ENCODE measurements at regions not wholly inside any gene's neighbourhood (a gene's known extent, or its start where the extent isn't known, plus 50 kb on each side); places are given as distances from the start of the nearest gene placed in this dataset.

- Histone ChIP-seq H3K4me1 (ENCODE audit: control insufficient read depth, insufficient read depth, low read length, unreplicated experiment) (no peaks in the 10 kb centered on the region), H3K4me3 (ENCODE audit: low read depth, low read length) (no peak overlapping the region), H3K36me3 (ENCODE audit: insufficient read depth, low read length) (no peaks in the 10 kb centered on the region), H3K27ac (ENCODE audit: low read depth, low read length) (no peak overlapping the region), H3K27me3 (ENCODE audit: insufficient read depth, low read length) (no peaks in the 10 kb centered on the region), H3K79me2 (ENCODE audit: control insufficient read depth, insufficient read depth, low read length, unreplicated experiment) (no peaks in the 10 kb centered on the region), H2AFZ (ENCODE audit: low read length, unreplicated experiment) (no peak overlapping the region)
Observed at GRCh38 chr13:74709226-74709625, 575.0 kb upstream of the KLF12 start.

- H3K27me3 ChIP-seq (ENCODE audit: insufficient read depth, low read length), result no peaks in the 10 kb centered on the region
- no peak overlapping the region for H3K4me3 ChIP-seq (ENCODE audit: low read depth, low read length)
- no peaks in the 10 kb centered on the region for H3K4me1 ChIP-seq (ENCODE audit: control insufficient read depth, insufficient read depth, low read length, unreplicated experiment)
- H3K36me3 ChIP-seq (ENCODE audit: insufficient read depth, low read length), result no peaks in the 10 kb centered on the region
- H2AFZ ChIP-seq (ENCODE audit: low read length, unreplicated experiment), result no peak overlapping the region
- H3K27ac ChIP-seq (ENCODE audit: low read depth, low read length), result no peak overlapping the region
- H3K79me2 ChIP-seq (ENCODE audit: control insufficient read depth, insufficient read depth, low read length, unreplicated experiment), result no peaks in the 10 kb centered on the region
Observed at GRCh38 chr13:74708629-74709028, 574.4 kb upstream of the KLF12 start.

- H3K27ac ChIP-seq (ENCODE audit: low read depth, low read length), result no peak overlapping the region
- H3K27me3 ChIP-seq (ENCODE audit: insufficient read depth, low read length), result no peaks in the 10 kb centered on the region
- no peak overlapping the region for H2AFZ ChIP-seq (ENCODE audit: low read length, unreplicated experiment)
- no peaks in the 10 kb centered on the region for H3K4me1 ChIP-seq (ENCODE audit: control insufficient read depth, insufficient read depth, low read length, unreplicated experiment)
- no peak overlapping the region for H3K4me3 ChIP-seq (ENCODE audit: low read depth, low read length)
- no peaks in the 10 kb centered on the region for H3K36me3 ChIP-seq (ENCODE audit: insufficient read depth, low read length)
- no peaks in the 10 kb centered on the region for H3K79me2 ChIP-seq (ENCODE audit: control insufficient read depth, insufficient read depth, low read length, unreplicated experiment)
Observed at GRCh38 chr13:74707291-74707690, 573.1 kb upstream of the KLF12 start.

- H3K36me3 ChIP-seq (ENCODE audit: insufficient read depth, low read length), result no peaks in the 10 kb centered on the region
- H3K4me3 ChIP-seq (ENCODE audit: low read depth, low read length), result no peak overlapping the region
- no peak overlapping the region for H3K27ac ChIP-seq (ENCODE audit: low read depth, low read length)
- H3K79me2 ChIP-seq (ENCODE audit: control insufficient read depth, insufficient read depth, low read length, unreplicated experiment), result no peaks in the 10 kb centered on the region
- H3K4me1 ChIP-seq (ENCODE audit: control insufficient read depth, insufficient read depth, low read length, unreplicated experiment), result no peaks in the 10 kb centered on the region
- H2AFZ ChIP-seq (ENCODE audit: low read length, unreplicated experiment), result no peak overlapping the region
- no peaks in the 10 kb centered on the region for H3K27me3 ChIP-seq (ENCODE audit: insufficient read depth, low read length)
Observed at GRCh38 chr13:74706801-74707200, 572.6 kb upstream of the KLF12 start.

- H3K79me2 ChIP-seq (ENCODE audit: control insufficient read depth, insufficient read depth, low read length, unreplicated experiment), result no peaks in the 10 kb centered on the region
- no peak overlapping the region for H2AFZ ChIP-seq (ENCODE audit: low read length, unreplicated experiment)
- H3K36me3 ChIP-seq (ENCODE audit: insufficient read depth, low read length), result no peaks in the 10 kb centered on the region
- no peaks in the 10 kb centered on the region for H3K4me1 ChIP-seq (ENCODE audit: control insufficient read depth, insufficient read depth, low read length, unreplicated experiment)
- no peak overlapping the region for H3K27ac ChIP-seq (ENCODE audit: low read depth, low read length)
- H3K27me3 ChIP-seq (ENCODE audit: insufficient read depth, low read length), result no peaks in the 10 kb centered on the region
- no peak overlapping the region for H3K4me3 ChIP-seq (ENCODE audit: low read depth, low read length)
Observed at GRCh38 chr13:74705438-74705837, 571.2 kb upstream of the KLF12 start.

GRCh38 chr13:74703855-74704387 is 569.7 kb upstream of the KLF12 start:
- Histone ChIP-seq H3K4me1 (ENCODE audit: control insufficient read depth, insufficient read depth, low read length, unreplicated experiment) (no peaks in the 10 kb centered on the region), H3K27ac (ENCODE audit: low read depth, low read length) (no peak overlapping the region), H2AFZ (ENCODE audit: low read length, unreplicated experiment) (no peak overlapping the region), H3K79me2 (ENCODE audit: control insufficient read depth, insufficient read depth, low read length, unreplicated experiment) (no peaks in the 10 kb centered on the region), H3K27me3 (ENCODE audit: insufficient read depth, low read length) (no peaks in the 10 kb centered on the region), H3K4me3 (ENCODE audit: low read depth, low read length) (no peak overlapping the region), H3K36me3 (ENCODE audit: insufficient read depth, low read length) (no peaks in the 10 kb centered on the region)

- H2AFZ ChIP-seq (ENCODE audit: low read length, unreplicated experiment), result no peak overlapping the region
- no peak overlapping the region for H3K27ac ChIP-seq (ENCODE audit: low read depth, low read length)
- H3K27me3 ChIP-seq (ENCODE audit: insufficient read depth, low read length), result no peaks in the 10 kb centered on the region
- no peak overlapping the region for H3K4me3 ChIP-seq (ENCODE audit: low read depth, low read length)
- no peaks in the 10 kb centered on the region for H3K36me3 ChIP-seq (ENCODE audit: insufficient read depth, low read length)
- H3K79me2 ChIP-seq (ENCODE audit: control insufficient read depth, insufficient read depth, low read length, unreplicated experiment), result no peaks in the 10 kb centered on the region
- H3K4me1 ChIP-seq (ENCODE audit: control insufficient read depth, insufficient read depth, low read length, unreplicated experiment), result no peaks in the 10 kb centered on the region
Observed at GRCh38 chr13:74696148-74696922, 562.1 kb upstream of the KLF12 start.

GRCh38 chr13:74695021-74695800 is 561.0 kb upstream of the KLF12 start:
- no peaks in the 10 kb centered on the region for H3K27me3 ChIP-seq (ENCODE audit: insufficient read depth, low read length)
- no peak overlapping the region for H2AFZ ChIP-seq (ENCODE audit: low read length, unreplicated experiment)
- H3K4me1 ChIP-seq (ENCODE audit: control insufficient read depth, insufficient read depth, low read length, unreplicated experiment), result no peaks in the 10 kb centered on the region
- H3K36me3 ChIP-seq (ENCODE audit: insufficient read depth, low read length), result no peaks in the 10 kb centered on the region
- no peak overlapping the region for H3K27ac ChIP-seq (ENCODE audit: low read depth, low read length)
- H3K4me3 ChIP-seq (ENCODE audit: low read depth, low read length), result no peak overlapping the region
- H3K79me2 ChIP-seq (ENCODE audit: control insufficient read depth, insufficient read depth, low read length, unreplicated experiment), result no peaks in the 10 kb centered on the region

- Histone ChIP-seq H3K27ac (ENCODE audit: low read depth, low read length) (no peak overlapping the region), H3K4me3 (ENCODE audit: low read depth, low read length) (no peak overlapping the region), H2AFZ (ENCODE audit: low read length, unreplicated experiment) (no peak overlapping the region), H3K27me3 (ENCODE audit: insufficient read depth, low read length) (no peaks in the 10 kb centered on the region), H3K79me2 (ENCODE audit: control insufficient read depth, insufficient read depth, low read length, unreplicated experiment) (no peaks in the 10 kb centered on the region), H3K36me3 (ENCODE audit: insufficient read depth, low read length) (no peaks in the 10 kb centered on the region), H3K4me1 (ENCODE audit: control insufficient read depth, insufficient read depth, low read length, unreplicated experiment) (no peaks in the 10 kb centered on the region)
Observed at GRCh38 chr13:74687442-74688182, 553.4 kb upstream of the KLF12 start.

- Histone ChIP-seq H3K4me3 (ENCODE audit: low read depth, low read length) (no peak overlapping the region), H2AFZ (ENCODE audit: low read length, unreplicated experiment) (no peak overlapping the region), H3K36me3 (ENCODE audit: insufficient read depth, low read length) (no peaks in the 10 kb centered on the region), H3K4me1 (ENCODE audit: control insufficient read depth, insufficient read depth, low read length, unreplicated experiment) (no peaks in the 10 kb centered on the region), H3K27ac (ENCODE audit: low read depth, low read length) (no peak overlapping the region), H3K27me3 (ENCODE audit: insufficient read depth, low read length) (no peaks in the 10 kb centered on the region), H3K79me2 (ENCODE audit: control insufficient read depth, insufficient read depth, low read length, unreplicated experiment) (no peaks in the 10 kb centered on the region)
Observed at GRCh38 chr13:74683411-74683810, 549.2 kb upstream of the KLF12 start.

Measured in ACC112 (cell line).